K562 (cell line): ENCODE measurements at regions not wholly inside any gene's neighbourhood (a gene's known extent, or its start where the extent isn't known, plus 50 kb on each side); places are given as distances from the start of the nearest gene placed in this dataset.

Experiments
- NBN ChIP-seq: fragments of 450-650 bp; IDR thresholded peaks from 2 replicates; pipeline ENCODE4 v1.6.1; 2016; ENCODE audit warnings: low read depth, mild to moderate bottlenecking
- PHB2 ChIP-seq: fragments of 450-650 bp; IDR thresholded peaks from 2 replicates; pipeline ENCODE4 v1.6.1; 2017; ENCODE audit warnings: low read depth
- RAD21 ChIP-seq, 2 experiments: fragments of 250-450 bp in 1 of 2; fragments of 450-650 bp in 1 of 2; sonication (Bioruptor Pico) in 1 of 2; formaldehyde crosslinking in 1 of 2; IDR thresholded peaks in 1 of 2; conservative IDR thresholded peaks in 1 of 2; 2 replicates each; pipeline versions ENCODE4 v1.4.0 to v1.8.0; 2020 to 2022; ENCODE audit warnings: mild to moderate bottlenecking in 2 of 2, moderate library complexity in 1 of 2
- TF ChIP-seq, protein P1 (sequence below): conservative IDR thresholded peaks from 2 replicates; pipeline ENCODE4 v1.6.1; 2011; ENCODE audit warnings: low read depth, mild to moderate bottlenecking, low read length; ENCODE audit not compliant: control insufficient read depth
- TF ChIP-seq, protein P2 (sequence below), 3 experiments: IDR thresholded peaks in 2 of 3; conservative IDR thresholded peaks in 1 of 3; 2 replicates each; pipeline ENCODE4 v1.5.1; 2011 to 2012; ENCODE audit warnings: low read length in 3 of 3, mild to moderate bottlenecking in 3 of 3, control low read depth in 2 of 3, improper control_type of control experiment in 1 of 3, inconsistent platforms in 1 of 3, low read depth in 1 of 3, mixed read lengths in 1 of 3, moderate library complexity in 1 of 3; ENCODE audit not compliant: insufficient read depth in 2 of 3

DNA sequence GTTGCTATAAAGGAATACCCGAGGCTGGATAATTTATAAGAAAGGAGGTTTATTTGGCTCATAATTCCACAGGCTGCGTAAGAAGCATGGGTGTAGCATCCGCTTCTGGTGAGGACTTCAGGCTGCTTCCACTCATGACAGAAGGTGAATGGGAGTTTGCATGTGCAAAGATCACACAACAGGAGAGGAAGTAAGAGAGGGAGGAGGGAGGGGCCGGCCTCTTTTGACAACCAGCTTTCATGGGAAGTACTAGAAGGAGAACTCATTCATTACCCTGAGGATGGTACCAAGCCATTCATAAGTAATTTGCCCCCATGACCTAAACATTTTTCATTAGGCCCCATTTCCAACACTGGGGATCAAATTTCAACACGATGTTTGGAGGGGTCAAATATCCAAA lies 386.8 kb upstream of the NETO1 start:
- TF ChIP-seq NBN: no peak
- TF ChIP-seq, protein P1, sequence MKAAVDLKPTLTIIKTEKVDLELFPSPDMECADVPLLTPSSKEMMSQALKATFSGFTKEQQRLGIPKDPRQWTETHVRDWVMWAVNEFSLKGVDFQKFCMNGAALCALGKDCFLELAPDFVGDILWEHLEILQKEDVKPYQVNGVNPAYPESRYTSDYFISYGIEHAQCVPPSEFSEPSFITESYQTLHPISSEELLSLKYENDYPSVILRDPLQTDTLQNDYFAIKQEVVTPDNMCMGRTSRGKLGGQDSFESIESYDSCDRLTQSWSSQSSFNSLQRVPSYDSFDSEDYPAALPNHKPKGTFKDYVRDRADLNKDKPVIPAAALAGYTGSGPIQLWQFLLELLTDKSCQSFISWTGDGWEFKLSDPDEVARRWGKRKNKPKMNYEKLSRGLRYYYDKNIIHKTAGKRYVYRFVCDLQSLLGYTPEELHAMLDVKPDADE: no peak
- TF ChIP-seq RAD21 (CRISPR knock-in tag; conservative IDR thresholded peaks at IDR 0.05 in 1 of 2, IDR thresholded peaks at IDR 0.05 in 1 of 2): no peak
- TF ChIP-seq, protein P2, sequence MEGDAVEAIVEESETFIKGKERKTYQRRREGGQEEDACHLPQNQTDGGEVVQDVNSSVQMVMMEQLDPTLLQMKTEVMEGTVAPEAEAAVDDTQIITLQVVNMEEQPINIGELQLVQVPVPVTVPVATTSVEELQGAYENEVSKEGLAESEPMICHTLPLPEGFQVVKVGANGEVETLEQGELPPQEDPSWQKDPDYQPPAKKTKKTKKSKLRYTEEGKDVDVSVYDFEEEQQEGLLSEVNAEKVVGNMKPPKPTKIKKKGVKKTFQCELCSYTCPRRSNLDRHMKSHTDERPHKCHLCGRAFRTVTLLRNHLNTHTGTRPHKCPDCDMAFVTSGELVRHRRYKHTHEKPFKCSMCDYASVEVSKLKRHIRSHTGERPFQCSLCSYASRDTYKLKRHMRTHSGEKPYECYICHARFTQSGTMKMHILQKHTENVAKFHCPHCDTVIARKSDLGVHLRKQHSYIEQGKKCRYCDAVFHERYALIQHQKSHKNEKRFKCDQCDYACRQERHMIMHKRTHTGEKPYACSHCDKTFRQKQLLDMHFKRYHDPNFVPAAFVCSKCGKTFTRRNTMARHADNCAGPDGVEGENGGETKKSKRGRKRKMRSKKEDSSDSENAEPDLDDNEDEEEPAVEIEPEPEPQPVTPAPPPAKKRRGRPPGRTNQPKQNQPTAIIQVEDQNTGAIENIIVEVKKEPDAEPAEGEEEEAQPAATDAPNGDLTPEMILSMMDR (IDR thresholded peaks at IDR 0.05 in 2 of 3, conservative IDR thresholded peaks at IDR 0.05 in 1 of 3; ENCODE audit: insufficient read depth in 2 of 3, low read depth in 1 of 3, low read length in 3 of 3): no peak
- no peak for TF ChIP-seq PHB2
